ENCODE measurements at regions not wholly inside any gene's neighbourhood (a gene's known extent, or its start where the extent isn't known, plus 50 kb on each side); places are given as distances from the start of the nearest gene placed in this dataset.

DNA sequence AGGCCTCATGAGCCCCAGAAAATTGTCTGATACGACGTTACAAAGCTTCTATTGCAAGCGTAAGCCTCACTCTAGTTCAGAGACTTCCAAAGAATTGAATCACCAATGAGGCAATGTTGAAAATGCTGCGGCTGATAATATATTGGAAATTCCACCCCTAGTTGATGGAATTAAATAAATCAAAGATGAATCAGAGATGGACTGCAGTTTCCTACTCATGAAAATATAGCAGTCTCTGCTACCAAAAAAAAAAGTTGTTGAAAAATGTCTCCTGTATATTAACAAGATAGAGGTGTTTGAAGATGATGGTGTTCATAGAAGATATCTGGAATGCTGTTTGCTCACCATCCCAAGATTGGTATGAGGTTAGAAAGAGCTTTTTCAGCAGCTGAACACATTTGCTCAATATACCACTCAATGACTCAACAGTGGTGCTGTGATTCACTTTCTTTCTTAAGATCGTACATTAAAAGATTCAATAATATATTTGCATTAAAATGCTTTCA lies 99.8 kb upstream of the ARHGAP28 start:
- no peak for DNase-seq (ENCODE audit: extremely low read depth in 1 of 11, low read depth in 9 of 11, low spot score in 4 of 11)

DNA sequence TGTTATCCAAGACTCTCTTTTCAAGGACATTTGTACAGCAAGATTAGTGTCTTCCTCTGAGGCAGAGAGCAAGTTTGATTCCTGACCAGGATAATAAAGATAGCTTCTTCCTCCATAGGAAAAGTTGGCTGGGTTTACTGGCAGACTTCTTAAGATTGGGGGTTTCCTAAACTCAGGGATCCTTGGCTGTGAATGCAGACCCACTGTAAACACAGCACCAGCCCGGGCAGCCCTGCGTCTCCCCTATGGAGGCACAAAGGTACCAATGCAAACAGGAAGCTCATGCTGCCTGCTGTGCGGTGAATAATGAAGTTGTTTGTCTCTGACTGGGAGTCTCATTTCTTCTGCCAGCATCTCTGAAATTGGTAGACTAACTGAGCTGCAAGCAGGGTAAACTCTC lies 96.2 kb upstream of the ARHGAP28 start:
- no peak for DNase-seq (ENCODE audit: extremely low read depth in 1 of 11, low read depth in 9 of 11, low spot score in 4 of 11)

DNA sequence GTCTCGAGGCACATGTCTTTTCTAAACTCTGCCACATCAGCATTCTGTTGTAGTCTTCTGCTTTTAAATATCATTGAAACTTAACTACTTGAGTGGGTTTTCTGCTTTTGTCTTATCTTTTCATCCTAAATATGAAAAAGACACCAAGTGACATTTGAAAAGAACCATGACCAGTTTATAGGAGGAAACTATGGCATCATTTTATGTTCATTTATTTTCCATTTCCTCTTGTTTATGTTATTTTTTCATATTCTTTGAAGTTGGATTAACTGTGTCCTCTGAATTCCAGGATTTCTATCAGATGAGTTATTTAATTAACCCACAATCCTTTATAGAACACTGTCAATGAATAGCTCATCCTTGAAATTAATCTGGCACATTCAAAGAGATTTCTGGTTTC lies 93.4 kb upstream of the ARHGAP28 start:
- DNase-seq (ENCODE audit: extremely low read depth in 1 of 11, low read depth in 9 of 11, low spot score in 4 of 11), result no peak

DNA sequence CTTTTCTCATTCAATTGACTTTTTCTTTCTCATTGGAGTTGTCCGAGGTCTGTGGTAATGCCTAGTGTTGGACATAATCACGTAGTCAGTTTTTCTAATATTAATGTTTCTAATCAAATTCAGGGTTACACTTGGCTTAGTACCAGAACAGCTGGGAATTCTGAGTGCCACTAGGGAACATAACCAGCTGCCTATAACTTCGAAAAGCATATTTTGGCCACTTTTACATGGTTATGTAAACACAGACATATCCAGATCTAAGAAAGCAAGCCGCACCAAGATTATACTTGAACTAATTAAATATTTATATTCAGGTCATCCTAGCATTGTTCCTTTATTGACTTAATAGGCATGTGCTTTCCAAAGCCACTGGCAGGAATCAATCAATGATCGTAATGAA lies 91.1 kb upstream of the ARHGAP28 start:
- no peak for DNase-seq (ENCODE audit: extremely low read depth in 1 of 11, low read depth in 9 of 11, low spot score in 4 of 11)

DNA sequence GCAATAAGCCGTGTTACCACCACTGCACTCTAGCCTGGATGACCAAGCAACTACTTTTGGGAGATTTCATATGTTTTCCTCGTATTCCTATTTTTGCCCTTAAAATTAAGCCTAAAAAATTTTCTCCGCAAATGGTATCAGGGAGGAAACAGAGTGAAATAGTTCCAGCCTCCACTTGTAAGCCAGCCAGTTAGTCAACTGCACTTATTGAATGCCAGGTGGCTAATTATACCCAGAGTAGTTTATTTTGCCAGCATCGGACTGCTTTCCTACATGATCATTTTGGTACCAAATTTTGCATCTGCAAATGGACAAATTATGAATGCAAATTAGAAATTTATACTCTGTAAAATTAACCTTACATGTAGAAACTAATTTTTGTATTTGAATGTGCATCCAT lies 90.2 kb upstream of the ARHGAP28 start:
- DNase-seq (ENCODE audit: extremely low read depth in 1 of 11, low read depth in 9 of 11, low spot score in 4 of 11), result no peak

DNA sequence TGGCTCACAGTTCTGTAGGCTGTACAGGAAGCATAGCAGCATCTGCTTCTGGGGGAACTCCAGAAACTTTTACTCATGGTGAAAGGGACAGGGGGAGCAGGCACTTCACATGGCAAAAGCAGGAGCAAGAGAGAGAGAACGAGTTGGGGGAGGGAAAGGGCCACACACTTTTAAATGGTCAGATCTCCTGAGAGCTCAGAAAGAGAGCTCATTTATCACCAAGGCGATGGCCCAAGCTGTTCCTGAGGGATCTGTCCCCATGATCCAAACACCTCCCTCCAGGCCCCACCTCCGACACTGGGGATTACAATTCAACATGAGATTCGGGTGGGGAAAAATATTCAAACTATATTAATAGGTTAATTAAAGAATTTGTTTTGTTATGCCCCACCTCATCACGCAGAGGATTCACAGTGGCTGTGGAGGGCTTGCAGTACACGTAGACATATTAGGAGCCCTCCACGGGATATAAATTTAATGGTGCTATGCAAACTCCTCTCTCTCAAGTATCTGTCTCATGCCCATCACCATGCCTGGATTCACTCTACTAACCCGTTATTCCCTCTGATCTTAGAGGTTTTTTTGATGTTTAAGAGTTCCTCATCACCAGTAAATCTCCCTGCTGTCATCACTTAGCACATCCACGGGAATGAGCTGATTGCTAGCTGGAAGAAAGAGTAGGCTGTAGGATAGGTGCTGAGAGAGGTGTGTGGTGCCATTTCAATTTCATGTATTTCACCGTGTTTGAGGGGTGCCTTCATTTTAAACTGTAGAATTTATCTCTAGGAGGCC lies 84.5 kb upstream of the ARHGAP28 start:
- DNase-seq (ENCODE audit: extremely low read depth in 1 of 11, low read depth in 9 of 11, low spot score in 4 of 11), result no peak

DNA sequence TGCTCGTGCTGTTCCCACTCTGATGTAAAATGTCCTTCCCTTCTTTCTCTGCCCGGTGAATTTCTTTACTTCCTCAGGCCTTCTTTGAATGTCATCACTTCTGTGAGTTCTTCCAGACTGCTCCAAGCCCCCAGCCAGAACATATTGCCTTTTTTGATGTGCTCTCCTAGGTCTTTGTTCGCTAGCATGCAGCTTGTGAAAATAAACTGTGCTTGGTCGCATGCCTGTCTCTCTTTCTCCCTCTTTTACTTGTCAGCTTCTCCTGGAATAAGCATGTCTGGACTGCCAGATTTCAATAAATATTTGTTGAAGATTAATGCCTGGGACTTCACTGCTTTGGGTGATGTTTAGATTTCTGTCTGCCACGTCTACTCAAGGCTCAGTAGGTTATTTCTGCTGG lies 82.7 kb upstream of the ARHGAP28 start:
- no peak for DNase-seq (ENCODE audit: extremely low read depth in 1 of 11, low read depth in 9 of 11, low spot score in 4 of 11)

DNA sequence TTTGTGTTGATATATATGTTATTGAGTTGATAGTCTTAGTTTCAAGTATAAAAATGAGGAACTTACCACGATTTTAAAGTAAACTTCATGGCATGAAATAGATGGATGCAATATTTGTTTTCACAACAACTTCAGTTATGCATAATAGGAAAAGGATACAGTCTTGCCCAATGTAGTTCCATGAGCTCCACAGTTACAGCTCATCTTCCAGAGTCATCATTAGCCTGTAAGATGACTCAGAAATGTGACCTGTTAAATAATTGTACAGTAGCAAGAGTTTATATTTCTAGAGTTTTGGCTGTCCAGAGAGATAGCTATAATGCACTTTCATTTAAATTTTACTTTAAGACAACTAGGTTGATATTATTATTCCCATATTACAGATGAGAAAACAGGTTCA lies 80.9 kb upstream of the ARHGAP28 start:
- no peak for DNase-seq (ENCODE audit: extremely low read depth in 1 of 11, low read depth in 9 of 11, low spot score in 4 of 11)

DNA sequence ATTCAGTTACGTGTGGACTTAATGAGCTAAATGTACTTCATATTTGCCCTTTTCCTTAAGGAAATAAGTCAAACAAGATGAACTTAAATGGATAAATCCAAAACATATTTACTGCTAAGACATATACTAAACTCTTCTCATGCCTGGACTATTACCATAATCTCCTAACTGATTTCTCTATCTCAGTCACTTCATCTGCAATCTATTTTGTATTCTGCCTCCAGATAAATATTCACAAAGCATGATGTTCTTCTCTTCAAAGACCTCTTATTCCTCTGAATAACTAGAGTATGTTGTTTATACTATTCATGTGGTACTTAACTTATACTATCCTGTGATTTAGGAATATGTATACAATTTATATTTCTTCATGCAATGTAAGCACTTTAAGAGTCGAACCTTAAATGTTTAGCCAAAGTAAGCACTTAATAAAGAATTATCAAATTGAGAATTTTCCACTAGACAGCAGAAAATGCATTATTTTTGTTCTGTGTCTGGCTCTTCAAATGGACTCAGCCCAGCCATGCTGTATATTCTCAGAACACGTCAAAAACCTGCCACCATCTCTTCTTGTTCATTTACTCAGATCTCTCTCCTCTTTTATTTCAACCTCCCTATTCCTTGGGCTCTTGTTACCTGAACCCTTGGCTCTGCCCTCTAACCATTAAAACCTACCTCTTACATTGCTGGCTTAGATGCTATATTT lies 79.9 kb upstream of the ARHGAP28 start:
- no peak for DNase-seq (ENCODE audit: extremely low read depth in 1 of 11, low read depth in 9 of 11, low spot score in 4 of 11)

DNA sequence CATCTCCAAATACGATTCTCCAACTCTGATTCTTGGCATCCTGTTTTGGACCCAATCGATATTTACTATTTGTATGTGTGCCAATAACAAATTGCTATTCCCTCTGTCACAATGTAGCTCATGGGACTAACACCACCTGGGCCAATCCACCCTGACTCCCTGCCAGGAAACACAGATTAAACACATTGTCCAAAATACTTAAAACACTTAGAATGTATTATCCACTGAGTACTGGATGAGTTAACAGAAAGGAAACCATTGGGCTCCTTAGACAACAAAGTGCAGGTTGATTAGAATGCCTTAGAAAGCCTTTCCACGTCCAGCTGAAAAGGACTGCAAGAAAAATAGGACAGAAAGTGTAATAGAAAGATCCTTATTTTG lies 79.4 kb upstream of the ARHGAP28 start:
- DNase-seq (ENCODE audit: extremely low read depth in 1 of 11, low read depth in 9 of 11, low spot score in 4 of 11), result no peak

DNA sequence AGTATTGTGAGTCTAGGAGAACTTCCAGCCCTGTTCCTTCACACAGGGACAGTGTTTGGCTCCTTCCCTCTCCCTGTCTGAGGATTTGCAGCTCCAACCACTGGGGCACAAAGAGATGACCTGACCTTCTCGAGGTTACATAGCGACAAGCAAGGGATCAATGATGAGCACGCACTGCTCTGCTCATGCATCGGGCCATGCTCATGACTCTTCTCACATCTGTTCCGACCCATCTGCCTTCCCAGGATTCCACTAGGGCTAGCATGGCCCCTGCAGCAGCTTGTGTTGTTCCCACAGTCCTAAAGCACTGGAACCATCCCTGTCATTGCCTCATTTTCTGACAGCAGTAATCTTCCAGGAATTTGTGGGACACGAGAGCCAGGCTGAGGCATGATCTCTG lies 78.8 kb upstream of the ARHGAP28 start:
- DNase-seq (ENCODE audit: extremely low read depth in 1 of 11, low read depth in 9 of 11, low spot score in 4 of 11), result no peak

DNA sequence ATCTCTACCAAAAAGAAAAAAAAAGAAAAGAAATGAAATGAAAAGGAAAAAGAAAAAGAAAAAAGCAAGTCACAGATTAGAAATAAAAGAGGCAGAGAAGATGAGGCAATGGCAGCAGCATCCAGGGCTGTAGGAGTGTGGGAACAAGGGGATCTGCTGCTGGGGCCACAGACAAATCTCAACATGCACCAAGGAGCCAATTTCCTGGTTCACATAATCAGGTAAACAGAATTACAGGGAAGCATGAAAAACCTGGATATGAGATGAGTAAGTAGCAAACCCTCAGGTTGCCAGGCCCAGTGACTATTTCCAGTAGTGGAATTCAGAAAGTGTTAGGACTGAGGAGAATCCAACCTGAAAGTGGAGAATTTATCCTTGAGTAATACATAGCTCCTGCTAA lies 77.4 kb upstream of the ARHGAP28 start:
- DNase-seq (ENCODE audit: extremely low read depth in 1 of 11, low read depth in 9 of 11, low spot score in 4 of 11), result no peak

DNA sequence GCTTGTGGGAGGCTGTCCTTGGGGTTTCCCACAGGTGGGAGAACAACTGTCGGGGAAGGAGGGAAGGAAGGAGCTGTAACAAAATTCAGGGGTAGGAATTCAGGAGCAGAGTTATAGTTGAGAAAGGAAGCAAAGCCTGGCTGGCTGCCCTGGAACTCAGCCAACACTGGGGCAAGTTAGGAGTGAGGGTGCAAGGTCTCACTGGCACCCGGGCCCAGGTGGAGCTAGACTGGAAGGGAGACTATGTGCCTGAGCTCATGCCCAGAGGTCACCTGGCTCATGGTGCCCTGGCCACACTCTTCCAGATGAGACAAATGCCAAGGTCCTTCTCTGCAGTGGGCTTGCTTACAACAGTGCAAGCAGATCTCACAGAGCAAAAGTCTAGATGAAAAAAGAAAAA lies 75.6 kb upstream of the ARHGAP28 start:
- DNase-seq (ENCODE audit: extremely low read depth in 1 of 11, low read depth in 9 of 11, low spot score in 4 of 11), result no peak

DNA sequence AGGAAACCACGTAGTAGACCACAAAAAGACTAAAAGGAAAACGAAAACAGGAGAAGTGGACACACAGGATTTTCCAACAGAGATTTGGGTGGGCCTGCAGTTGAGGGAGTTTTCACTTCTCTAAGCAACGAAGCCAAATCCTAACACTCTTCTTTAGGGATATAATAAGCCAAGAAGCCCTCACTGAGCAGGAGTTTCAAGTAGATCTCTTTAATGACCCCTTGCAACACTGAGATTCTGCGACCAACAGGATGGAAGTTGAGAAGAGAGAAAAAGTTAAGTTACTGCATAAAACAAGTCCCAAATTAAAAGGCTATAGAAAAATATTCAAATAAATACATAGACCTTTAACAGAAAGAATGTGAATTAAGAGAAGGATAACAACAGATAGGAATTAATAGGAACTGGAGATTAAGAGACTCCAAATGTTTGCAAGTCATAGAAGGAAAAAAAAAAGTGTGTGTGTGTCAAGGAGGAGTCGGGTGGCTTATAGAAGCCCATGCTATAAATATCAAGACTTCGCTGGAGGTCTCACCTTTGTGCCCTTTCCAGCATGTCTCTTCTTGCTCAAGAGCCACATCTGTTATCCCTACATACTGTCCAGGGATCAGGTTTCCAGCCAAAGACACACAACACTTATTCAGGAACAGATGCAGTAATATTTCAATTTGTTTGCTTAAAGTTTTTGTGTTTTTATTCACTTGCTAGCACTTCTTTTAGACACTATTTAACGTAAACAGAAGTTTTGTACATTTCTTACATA lies 69.4 kb upstream of the ARHGAP28 start:
- DNase-seq (ENCODE audit: extremely low read depth in 1 of 11, low read depth in 9 of 11, low spot score in 4 of 11), result no peak

DNA sequence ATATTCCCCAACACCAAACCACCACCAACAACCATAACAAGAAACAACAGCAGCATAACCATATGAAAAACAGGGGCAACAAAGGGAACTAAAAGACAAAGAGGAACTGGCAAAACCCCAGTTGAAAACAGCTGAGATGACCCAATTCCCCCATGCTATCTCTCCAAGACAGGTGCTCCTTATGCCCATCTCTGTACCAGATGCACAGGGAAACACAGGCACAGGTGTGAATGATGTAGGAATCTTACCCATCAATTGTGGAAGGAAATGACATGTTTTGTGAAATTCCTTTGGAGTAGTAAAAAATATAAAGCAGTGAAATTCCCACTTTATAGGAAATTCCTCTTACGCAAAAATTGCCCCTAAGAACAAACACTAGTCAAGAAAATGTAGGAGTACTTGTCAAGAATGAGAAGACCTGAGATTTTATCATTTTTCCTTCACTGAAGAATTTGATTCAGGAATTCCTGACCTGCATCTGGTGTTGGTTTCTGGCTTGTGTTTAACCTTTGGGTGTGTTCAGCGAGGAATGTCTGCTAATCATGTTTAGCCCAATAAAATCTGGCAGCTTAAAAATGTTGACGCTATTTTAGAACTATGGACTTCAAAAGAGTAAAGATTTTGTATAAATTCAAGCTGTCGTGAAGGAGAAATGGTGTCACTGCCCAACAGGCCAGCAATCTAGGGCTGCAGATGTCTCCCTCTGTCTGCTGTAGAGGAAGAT lies 67.7 kb upstream of the ARHGAP28 start:
- no peak for DNase-seq (ENCODE audit: extremely low read depth in 1 of 11, low read depth in 9 of 11, low spot score in 4 of 11)

DNA sequence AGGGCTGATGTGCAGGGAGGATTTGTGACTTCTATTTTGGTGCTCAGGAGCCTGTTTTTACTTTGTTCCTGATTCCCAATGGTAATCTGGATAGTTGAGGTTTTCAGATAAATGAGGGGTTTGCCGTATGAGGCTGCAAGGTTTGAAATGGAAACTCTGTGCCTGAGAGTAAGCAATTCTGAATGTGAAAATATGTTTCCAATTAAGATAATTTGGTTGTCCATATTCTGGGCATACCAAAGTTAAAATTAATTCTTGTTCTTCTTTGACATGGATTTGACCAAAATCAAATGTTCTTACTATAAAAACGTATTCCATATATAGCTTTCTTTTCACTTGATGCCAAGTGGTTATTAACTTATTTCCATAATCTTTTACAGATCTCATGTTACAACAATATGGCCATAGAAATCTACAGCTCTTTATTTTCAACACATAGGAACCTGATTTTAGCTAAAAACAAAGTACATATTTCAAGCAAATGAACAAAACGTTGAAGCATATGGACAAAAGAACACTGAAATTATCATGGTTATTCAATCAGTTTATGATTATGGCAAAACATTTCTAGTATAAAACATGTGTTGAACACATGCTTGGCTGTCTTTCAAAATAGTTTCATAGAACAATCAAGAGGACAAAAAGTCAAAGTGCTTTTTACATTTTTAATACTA lies 63.4 kb upstream of the ARHGAP28 start:
- DNase-seq (ENCODE audit: extremely low read depth in 1 of 11, low read depth in 9 of 11, low spot score in 4 of 11), result no peak

DNA sequence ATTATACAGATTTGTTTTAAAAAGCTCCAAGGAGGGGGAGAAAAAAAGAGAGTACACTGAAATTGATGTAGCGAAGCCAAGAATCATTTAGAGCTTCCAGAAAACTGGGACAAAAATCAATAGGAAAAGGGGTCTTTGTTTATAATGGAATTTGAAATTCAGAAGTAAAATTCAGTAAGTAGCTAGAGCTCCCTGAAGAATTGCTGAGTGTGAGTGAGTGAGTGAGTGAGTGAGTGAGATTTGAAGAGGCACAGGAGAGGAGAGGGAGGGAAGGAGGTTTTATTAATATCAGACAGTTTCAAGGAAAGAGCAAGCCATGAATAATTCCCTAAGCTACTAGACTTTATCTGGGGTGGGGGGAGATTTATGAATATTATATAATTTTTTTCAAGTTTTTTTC lies 60.7 kb upstream of the ARHGAP28 start:
- no peak for DNase-seq (ENCODE audit: extremely low read depth in 1 of 11, low read depth in 9 of 11, low spot score in 4 of 11)

DNA sequence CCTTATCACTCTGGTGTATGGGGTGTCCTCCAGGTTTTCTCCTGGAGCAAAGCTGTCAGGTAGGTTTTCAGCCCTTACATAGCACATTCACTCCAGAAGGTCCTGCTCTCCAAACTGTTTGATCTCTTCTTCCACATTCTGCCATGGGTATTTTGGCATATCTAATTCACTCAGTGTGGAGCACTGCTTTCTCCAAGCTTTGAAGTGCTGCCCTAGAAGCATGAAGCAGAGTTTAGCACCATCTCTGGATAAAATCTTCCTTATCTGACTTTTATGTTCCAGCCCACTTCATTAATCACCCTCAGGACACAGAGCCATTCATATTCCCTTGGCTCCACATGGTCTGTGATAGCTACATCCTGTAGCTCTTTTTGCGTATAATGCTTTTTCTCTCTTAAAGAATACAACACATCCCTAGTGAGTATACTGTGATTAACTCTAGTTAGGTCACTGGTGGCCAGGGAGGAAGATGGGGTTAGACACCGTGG lies 56.7 kb upstream of the ARHGAP28 start:
- no peak for DNase-seq (ENCODE audit: extremely low read depth in 1 of 11, low read depth in 9 of 11, low spot score in 4 of 11)

DNA sequence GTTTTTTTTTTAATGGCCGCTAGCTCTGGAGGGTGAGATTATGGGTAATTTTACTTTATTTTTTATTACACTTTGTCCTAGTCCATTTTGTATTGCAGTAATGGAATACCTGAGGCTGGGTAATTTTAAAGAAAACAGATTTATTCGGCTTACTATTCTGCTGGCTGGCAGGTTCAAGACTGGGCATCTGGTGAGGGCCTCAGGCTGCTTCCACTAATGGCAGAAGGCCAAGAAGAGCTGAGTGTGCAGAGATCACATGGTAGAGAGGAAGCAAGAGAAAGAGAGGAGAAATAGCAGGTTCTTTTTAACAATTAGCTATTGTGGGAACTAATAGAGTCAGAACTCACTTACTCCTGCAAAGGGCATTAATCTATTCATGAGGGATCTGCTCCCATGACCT lies 52.4 kb upstream of the ARHGAP28 start:
- no peak for DNase-seq (ENCODE audit: extremely low read depth in 1 of 11, low read depth in 9 of 11, low spot score in 4 of 11)

Measured in renal cortex interstitium (tissue), 11 donors.